ENCODE measurements at regions not wholly inside any gene's neighbourhood (a gene's known extent, or its start where the extent isn't known, plus 50 kb on each side); places are given as distances from the start of the nearest gene placed in this dataset.

DNA sequence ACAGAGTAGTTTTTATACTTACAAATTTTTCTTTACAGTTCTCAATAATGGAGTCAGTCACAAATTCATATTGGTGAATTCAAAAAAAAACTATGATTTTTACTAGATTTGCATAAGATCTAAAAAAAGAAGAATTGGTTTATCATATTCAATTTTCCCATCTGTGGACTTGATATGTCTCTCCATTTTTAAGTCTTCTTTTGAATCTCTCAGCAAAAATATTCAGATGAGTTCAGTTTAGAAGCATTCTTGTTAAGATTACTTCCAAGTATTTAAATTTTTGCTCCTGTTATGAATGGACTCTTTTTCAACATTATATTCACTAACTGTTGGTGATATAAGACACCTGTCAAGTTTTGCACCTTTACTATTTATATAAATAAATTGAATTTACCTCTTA, 360.6 kb upstream of the FLRT2 start:
- TF ChIP-seq, protein P1, sequence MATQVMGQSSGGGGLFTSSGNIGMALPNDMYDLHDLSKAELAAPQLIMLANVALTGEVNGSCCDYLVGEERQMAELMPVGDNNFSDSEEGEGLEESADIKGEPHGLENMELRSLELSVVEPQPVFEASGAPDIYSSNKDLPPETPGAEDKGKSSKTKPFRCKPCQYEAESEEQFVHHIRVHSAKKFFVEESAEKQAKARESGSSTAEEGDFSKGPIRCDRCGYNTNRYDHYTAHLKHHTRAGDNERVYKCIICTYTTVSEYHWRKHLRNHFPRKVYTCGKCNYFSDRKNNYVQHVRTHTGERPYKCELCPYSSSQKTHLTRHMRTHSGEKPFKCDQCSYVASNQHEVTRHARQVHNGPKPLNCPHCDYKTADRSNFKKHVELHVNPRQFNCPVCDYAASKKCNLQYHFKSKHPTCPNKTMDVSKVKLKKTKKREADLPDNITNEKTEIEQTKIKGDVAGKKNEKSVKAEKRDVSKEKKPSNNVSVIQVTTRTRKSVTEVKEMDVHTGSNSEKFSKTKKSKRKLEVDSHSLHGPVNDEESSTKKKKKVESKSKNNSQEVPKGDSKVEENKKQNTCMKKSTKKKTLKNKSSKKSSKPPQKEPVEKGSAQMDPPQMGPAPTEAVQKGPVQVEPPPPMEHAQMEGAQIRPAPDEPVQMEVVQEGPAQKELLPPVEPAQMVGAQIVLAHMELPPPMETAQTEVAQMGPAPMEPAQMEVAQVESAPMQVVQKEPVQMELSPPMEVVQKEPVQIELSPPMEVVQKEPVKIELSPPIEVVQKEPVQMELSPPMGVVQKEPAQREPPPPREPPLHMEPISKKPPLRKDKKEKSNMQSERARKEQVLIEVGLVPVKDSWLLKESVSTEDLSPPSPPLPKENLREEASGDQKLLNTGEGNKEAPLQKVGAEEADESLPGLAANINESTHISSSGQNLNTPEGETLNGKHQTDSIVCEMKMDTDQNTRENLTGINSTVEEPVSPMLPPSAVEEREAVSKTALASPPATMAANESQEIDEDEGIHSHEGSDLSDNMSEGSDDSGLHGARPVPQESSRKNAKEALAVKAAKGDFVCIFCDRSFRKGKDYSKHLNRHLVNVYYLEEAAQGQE (IDR thresholded peaks at IDR 0.05; ENCODE audit: insufficient read depth in 1 of 2, low read depth in 2 of 2, low read length in 2 of 2), result no peak
- TF ChIP-seq POLR2AphosphoS5 (IDR thresholded peaks at IDR 0.05; ENCODE audit: low read depth, low read length), result no peak
